Right lobe of liver (tissue), 6 donors: ENCODE measurements at regions not wholly inside any gene's neighbourhood (a gene's known extent, or its start where the extent isn't known, plus 50 kb on each side); places are given as distances from the start of the nearest gene placed in this dataset.

Experiments
- ATAC-seq, 4 donors: fragments of 200-7000 bp; cut with Tn5 transposase; one replicate each; pipeline ENCODE4 v1.9.1; 2020; ENCODE audit warnings: mild to moderate bottlenecking in 4 of 4, moderate library complexity in 4 of 4
- DNase-seq, 3 donors: peaks; one replicate each; pipeline ENCODE4 v3.0.0-alpha.2; 2020
- H3K27ac ChIP-seq, 3 donors: fragments of 200-600 bp; one replicate each; pipeline ENCODE4 v1.8.0; 2022
- H3K27me3 ChIP-seq, 2 donors: fragments of 200-600 bp; one replicate each; pipeline ENCODE4 v1.8.0; 2022
- H3K36me3 ChIP-seq, 4 donors: fragments of 200-600 bp; sonication (generic) in 1 of 4; one replicate each; pipeline versions ENCODE4 v1.5.1 to v1.8.0; 2017 to 2022; ENCODE audit warnings: control low read depth in 1 of 4
- H3K4me1 ChIP-seq, 4 donors: fragments of 200-600 bp; sonication (generic) in 1 of 4; one replicate each; pipeline versions ENCODE4 v1.5.1 to v1.8.0; 2017 to 2022; ENCODE audit warnings: control low read depth in 1 of 4
- H3K4me3 ChIP-seq, 3 donors: fragments of 200-600 bp; one replicate each; pipeline ENCODE4 v1.8.0; 2022
- H3K9me3 ChIP-seq, 4 donors: fragments of 200-600 bp; sonication (generic) in 1 of 4; one replicate each; pipeline versions ENCODE4 v1.5.1 to v1.8.0; 2017 to 2022; ENCODE audit warnings: control low read depth in 1 of 4
- CTCF ChIP-seq, 4 donors: fragments of 200-600 bp in 3 of 4; fragments of 450-650 bp in 1 of 4; IDR thresholded peaks; one replicate each; pipeline versions ENCODE4 v1.5.1 to v1.8.0; 2016 to 2022; ENCODE audit warnings: antibody characterized with exemption in 4 of 4, mild to moderate bottlenecking in 2 of 4
- POLR2A ChIP-seq: fragments of 450-650 bp; IDR thresholded peaks from one replicate; pipeline ENCODE4 v1.6.1; 2017; ENCODE audit warnings: antibody characterized with exemption, mild to moderate bottlenecking
- WGBS: methylation state at CpG from one replicate; pipeline ENCODE4 v1.1.6; 2018; ENCODE audit warnings: low coverage, low lambda C conversion rate; ENCODE audit not compliant: insufficient coverage; ENCODE audit errors: missing lambda C conversion rate; 5-methylcytosine and 5-hydroxymethylcytosine counted together
- intact Hi-C, 2 donors: fragments of 100-400 bp; cut with DNase I; formaldehyde crosslinking; loops; one replicate each; pipeline versions ENCODE4 v1.11.2 to v1.14.1; 2022
- donor health status: DM: no; HTN: yes; CAD: no.
- donor health status: DM: no; HTN: no; CAD: no.
- donor health status: DM: no; HTN: no; CAD: no.
- donor health status: DM: no; HTN: yes; CAD: no.
- donor health status: DM: no; HTN: yes; CAD: no.

- no peak for DNase-seq
- TF ChIP-seq POLR2A (no peak), CTCF (IDR thresholded peaks at IDR 0.05) (no peak)
- Histone ChIP-seq H3K4me1 (no peaks in the 10 kb centered on the region), H3K36me3 (no peaks in the 10 kb centered on the region), H3K9me3 (no peaks in the 10 kb centered on the region), H3K4me3 (no peak overlapping the region), H3K27ac (no peak overlapping the region), H3K27me3 (no peaks in the 10 kb centered on the region)
- ATAC-seq: no peak
- intact Hi-C loops: no loop called here
- WGBS: 51% methylated on average over 2 of the region's 2 CpGs
These were observed 86.8 kb upstream of the ST6GAL2 start for GRCh38 chr2:106972782-106973181.

GRCh38 chr2:106974891-106975290, 88.9 kb upstream of the ST6GAL2 start:
- intact Hi-C loops: no loop called here
- no peak for TF ChIP-seq CTCF (IDR thresholded peaks at IDR 0.05)
- no peak for TF ChIP-seq POLR2A
- Histone ChIP-seq H3K4me3 (no peak overlapping the region), H3K27ac (no peak overlapping the region), H3K36me3 (no peaks in the 10 kb centered on the region), H3K9me3 (no peaks in the 10 kb centered on the region), H3K27me3 (no peaks in the 10 kb centered on the region), H3K4me1 (no peaks in the 10 kb centered on the region)
- DNase-seq: no peak
- WGBS: 55% methylated on average over 1 of the region's 1 CpG
- ATAC-seq: no peak

- no peak overlapping the region for H3K4me3 ChIP-seq
- intact Hi-C loops: no loop called here
- H3K9me3 ChIP-seq: no peaks in the 10 kb centered on the region
- no peaks in the 10 kb centered on the region for H3K27me3 ChIP-seq
- ATAC-seq (no peak), DNase-seq (no peak)
- H3K4me1 ChIP-seq: no peaks in the 10 kb centered on the region
- WGBS: 40% methylated on average over 1 of the region's 1 CpG
- no peak overlapping the region for H3K27ac ChIP-seq
- TF ChIP-seq CTCF (IDR thresholded peaks at IDR 0.05): no peak
- H3K36me3 ChIP-seq: no peaks in the 10 kb centered on the region
These were observed 89.7 kb upstream of the ST6GAL2 start for GRCh38 chr2:106975641-106976040.

- Histone ChIP-seq H3K27me3 (no peaks in the 10 kb centered on the region), H3K9me3 (no peaks in the 10 kb centered on the region), H3K36me3 (no peaks in the 10 kb centered on the region), H3K27ac (no peak overlapping the region), H3K4me1 (no peaks in the 10 kb centered on the region), H3K4me3 (no peak overlapping the region)
- intact Hi-C loops: no loop called here
- 43% methylated on average over 3 of the region's 6 CpGs for WGBS
- no peak for ATAC-seq
- no peak for TF ChIP-seq CTCF (IDR thresholded peaks at IDR 0.05)
- TF ChIP-seq POLR2A: no peak
- DNase-seq: no peak
These were observed 90.6 kb upstream of the ST6GAL2 start for GRCh38 chr2:106976548-106976947.

GRCh38 chr2:106977717-106978116, 91.8 kb upstream of the ST6GAL2 start:
- 43% methylated on average over 3 of the region's 3 CpGs for WGBS
- intact Hi-C loops: no loop called here
- ATAC-seq: no peak
- DNase-seq: no peak
- TF ChIP-seq CTCF (IDR thresholded peaks at IDR 0.05) (no peak), POLR2A (no peak)
- H3K27ac ChIP-seq: no peak overlapping the region
- no peaks in the 10 kb centered on the region for H3K4me1 ChIP-seq
- no peaks in the 10 kb centered on the region for H3K27me3 ChIP-seq
- H3K36me3 ChIP-seq: no peaks in the 10 kb centered on the region
- no peaks in the 10 kb centered on the region for H3K9me3 ChIP-seq
- no peak overlapping the region for H3K4me3 ChIP-seq
